ENCODE measurements at regions not wholly inside any gene's neighbourhood (a gene's known extent, or its start where the extent isn't known, plus 50 kb on each side); places are given as distances from the start of the nearest gene placed in this dataset.
"Not testable (repeated sequence)": the region's sequence is repeated elsewhere in the genome, so short reads cannot be mapped to it uniquely, and the experiment has no call there.

GRCh38 chr15:57881361-57881760 is 174.8 kb downstream of the POLR2M start:
- DNase-seq (ENCODE audit: low spot score), result no peak

GRCh38 chr15:57881972-57882371 is 175.5 kb downstream of the POLR2M start:
- DNase-seq (ENCODE audit: low spot score), result no peak

GRCh38 chr15:57883701-57884100 is 177.2 kb downstream of the POLR2M start:
- no peak for DNase-seq (ENCODE audit: low spot score)

- DNase-seq (ENCODE audit: low spot score), result no peak
Measured at GRCh38 chr15:57884936-57885335, 178.4 kb downstream of the POLR2M start.

GRCh38 chr15:57885435-57885834 is 178.9 kb downstream of the POLR2M start:
- DNase-seq (ENCODE audit: low spot score), result no peak

GRCh38 chr15:57887825-57888224 is 177.7 kb downstream of the ALDH1A2 start:
- no peak for DNase-seq (ENCODE audit: low spot score)

GRCh38 chr15:57890351-57890750 is 175.2 kb downstream of the ALDH1A2 start:
- DNase-seq (ENCODE audit: low spot score), result no peak

- DNase-seq (ENCODE audit: low spot score), result no peak
Measured at GRCh38 chr15:57890878-57891277, 174.6 kb downstream of the ALDH1A2 start.

- no peak for DNase-seq (ENCODE audit: low spot score)
Measured at GRCh38 chr15:57892181-57892580, 173.3 kb downstream of the ALDH1A2 start.

GRCh38 chr15:57893040-57893439 is 172.5 kb downstream of the ALDH1A2 start:
- DNase-seq (ENCODE audit: low spot score), result no peak

GRCh38 chr15:57895291-57895690 is 170.2 kb downstream of the ALDH1A2 start:
- DNase-seq (ENCODE audit: low spot score), result no peak

GRCh38 chr15:57896114-57896513 is 169.4 kb downstream of the ALDH1A2 start:
- DNase-seq (ENCODE audit: low spot score), result no peak

GRCh38 chr15:57896899-57897298 is 168.6 kb downstream of the ALDH1A2 start:
- DNase-seq (ENCODE audit: low spot score), result not testable (repeated sequence)

GRCh38 chr15:57897870-57898269 is 167.6 kb downstream of the ALDH1A2 start:
- DNase-seq (ENCODE audit: low spot score), result no peak

GRCh38 chr15:57902155-57902554 is 163.4 kb downstream of the ALDH1A2 start:
- no peak for DNase-seq (ENCODE audit: low spot score)
